ENCODE measurements at regions not wholly inside any gene's neighbourhood (a gene's known extent, or its start where the extent isn't known, plus 50 kb on each side); places are given as distances from the start of the nearest gene placed in this dataset.

GRCh38 chr2:39522518-39522877 lies 85.4 kb upstream of the MAP4K3 start:
- peaks cover 14% of the 10 kb centered on the region for H3K4me1 ChIP-seq
- H3K4me3 ChIP-seq: no peak overlapping the region
- intact Hi-C loops (cut with DNase I): no loop called here
- no peak for DNase-seq
- TF ChIP-seq POLR2A (IDR thresholded peaks at IDR 0.05) (no peak), CTCF (IDR thresholded peaks at IDR 0.05) (no peak)
- no peak for ATAC-seq
- H3K27ac ChIP-seq: no peak overlapping the region
- H3K27me3 ChIP-seq: no peaks in the 10 kb centered on the region
- WGBS, 2 donors: 86 to 91% methylated on average over 2 of the region's 2 CpGs
- H3K36me3 ChIP-seq (replicated peaks in 1 of 2; ENCODE audit: insufficient read depth in 1 of 2, low read depth in 2 of 2): no peaks in the 10 kb centered on the region
- peaks cover 0 to 6% (median 0%) of the 10 kb centered on the region in 3 donors for H3K9me3 ChIP-seq

- TF ChIP-seq POLR2A (IDR thresholded peaks at IDR 0.05) (no peak), CTCF (IDR thresholded peaks at IDR 0.05) (no peak)
- DNase-seq (no peak), ATAC-seq (no peak)
- no peak overlapping the region for H3K27ac ChIP-seq
- H3K4me3 ChIP-seq: no peak overlapping the region
- H3K36me3 ChIP-seq (replicated peaks in 1 of 2; ENCODE audit: insufficient read depth in 1 of 2, low read depth in 2 of 2): no peaks in the 10 kb centered on the region
- H3K4me1 ChIP-seq: peaks cover 8% of the 10 kb centered on the region
- intact Hi-C loops (cut with DNase I): no loop called here
- WGBS, 2 donors: 82 to 94% methylated on average over 2 of the region's 2 CpGs
- no peaks in the 10 kb centered on the region for H3K27me3 ChIP-seq
- H3K9me3 ChIP-seq: peaks cover 0 to 6% (median 0%) of the 10 kb centered on the region in 3 donors
Measured at GRCh38 chr2:39523308-39524044, 86.4 kb upstream of the MAP4K3 start.

GRCh38 chr2:39524061-39524460 lies 87.0 kb upstream of the MAP4K3 start:
- no peak for TF ChIP-seq CTCF (IDR thresholded peaks at IDR 0.05)
- TF ChIP-seq POLR2A (IDR thresholded peaks at IDR 0.05): no peak
- Histone ChIP-seq H3K4me1 (peaks cover 8% of the 10 kb centered on the region), H3K9me3 (peaks cover 0 to 6% (median 0%) of the 10 kb centered on the region in 3 donors), H3K27me3 (no peaks in the 10 kb centered on the region), H3K36me3 (replicated peaks in 1 of 2; ENCODE audit: insufficient read depth in 1 of 2, low read depth in 2 of 2) (no peaks in the 10 kb centered on the region), H3K27ac (no peak overlapping the region), H3K4me3 (no peak overlapping the region)
- intact Hi-C loops (cut with DNase I): no loop called here
- ATAC-seq (no peak), DNase-seq (no peak)
- 89 to 100% methylated on average over 2 of the region's 2 CpGs for WGBS, 2 donors

- TF ChIP-seq CTCF (IDR thresholded peaks at IDR 0.05): no peak
- TF ChIP-seq POLR2A (IDR thresholded peaks at IDR 0.05): no peak
- intact Hi-C loops (cut with DNase I): no loop called here
- DNase-seq: no peak
Measured at GRCh38 chr2:39524756-39525635, 87.9 kb upstream of the MAP4K3 start.

More at GRCh38 chr2:39524756-39525635, 87.9 kb upstream of the MAP4K3 start:
- no peaks in the 10 kb centered on the region for H3K27me3 ChIP-seq
- no peak overlapping the region for H3K27ac ChIP-seq
- H3K4me1 ChIP-seq: peaks cover 8% of the 10 kb centered on the region
- no peaks in the 10 kb centered on the region for H3K36me3 ChIP-seq (replicated peaks in 1 of 2; ENCODE audit: insufficient read depth in 1 of 2, low read depth in 2 of 2)
- H3K4me3 ChIP-seq: no peak overlapping the region
- 77 to 81% methylated on average over 7 of the region's 7 CpGs for whole genome bisulfite sequencing, 2 donors
- H3K9me3 ChIP-seq: peaks cover 0 to 6% (median 0%) of the 10 kb centered on the region in 3 donors
- ATAC-seq: no peak

Data from body of pancreas (tissue), 4 donors.